Body of pancreas (tissue), 4 donors: ENCODE measurements at regions not wholly inside any gene's neighbourhood (a gene's known extent, or its start where the extent isn't known, plus 50 kb on each side); places are given as distances from the start of the nearest gene placed in this dataset.

Experiments
- POLR2A ChIP-seq, 3 donors: fragments of 450-650 bp; IDR thresholded peaks; one replicate each; pipeline ENCODE4 v1.6.1; 2016; ENCODE audit warnings: antibody characterized with exemption in 3 of 3, mild to moderate bottlenecking in 2 of 3
- TF ChIP-seq, protein P1 (sequence below), 7 experiments: fragments of 450-650 bp in 4 of 7; fragments of 200-600 bp in 3 of 7; sonication (generic) in 3 of 7; IDR thresholded peaks; one replicate each; pipeline ENCODE4 v1.5.1; 2016 to 2019; ENCODE audit warnings: antibody characterized with exemption in 7 of 7

DNA sequence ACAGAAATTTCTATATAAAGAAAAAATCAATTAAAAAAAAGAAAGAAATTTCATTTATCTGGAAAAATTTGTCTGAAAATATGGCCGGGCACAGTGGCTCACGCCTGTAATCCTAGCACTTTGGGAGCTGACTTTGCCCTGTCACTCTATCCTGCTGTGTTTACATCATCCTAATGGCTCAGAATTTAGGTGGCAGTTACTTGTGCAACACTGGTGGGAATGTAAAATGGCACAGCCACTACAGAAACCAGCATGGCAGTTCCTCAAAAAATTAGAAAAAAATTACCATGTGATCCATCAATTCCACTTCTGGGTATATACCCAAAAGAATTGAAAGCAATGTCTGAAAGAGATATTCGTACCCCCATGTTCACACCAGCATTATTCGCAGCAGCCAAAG is 405.2 kb upstream of the AUTS2 start:
- TF ChIP-seq, protein P1, sequence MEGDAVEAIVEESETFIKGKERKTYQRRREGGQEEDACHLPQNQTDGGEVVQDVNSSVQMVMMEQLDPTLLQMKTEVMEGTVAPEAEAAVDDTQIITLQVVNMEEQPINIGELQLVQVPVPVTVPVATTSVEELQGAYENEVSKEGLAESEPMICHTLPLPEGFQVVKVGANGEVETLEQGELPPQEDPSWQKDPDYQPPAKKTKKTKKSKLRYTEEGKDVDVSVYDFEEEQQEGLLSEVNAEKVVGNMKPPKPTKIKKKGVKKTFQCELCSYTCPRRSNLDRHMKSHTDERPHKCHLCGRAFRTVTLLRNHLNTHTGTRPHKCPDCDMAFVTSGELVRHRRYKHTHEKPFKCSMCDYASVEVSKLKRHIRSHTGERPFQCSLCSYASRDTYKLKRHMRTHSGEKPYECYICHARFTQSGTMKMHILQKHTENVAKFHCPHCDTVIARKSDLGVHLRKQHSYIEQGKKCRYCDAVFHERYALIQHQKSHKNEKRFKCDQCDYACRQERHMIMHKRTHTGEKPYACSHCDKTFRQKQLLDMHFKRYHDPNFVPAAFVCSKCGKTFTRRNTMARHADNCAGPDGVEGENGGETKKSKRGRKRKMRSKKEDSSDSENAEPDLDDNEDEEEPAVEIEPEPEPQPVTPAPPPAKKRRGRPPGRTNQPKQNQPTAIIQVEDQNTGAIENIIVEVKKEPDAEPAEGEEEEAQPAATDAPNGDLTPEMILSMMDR (IDR thresholded peaks at IDR 0.05), result no peak
- no peak for TF ChIP-seq POLR2A (IDR thresholded peaks at IDR 0.05)
